NB4 (cell line): ENCODE measurements at regions not wholly inside any gene's neighbourhood (a gene's known extent, or its start where the extent isn't known, plus 50 kb on each side); places are given as distances from the start of the nearest gene placed in this dataset.

Experiments
- DNase-seq: peaks from one replicate; pipeline ENCODE4 v3.0.0; 2010; ENCODE audit warnings: low read depth
- H3K4me3 ChIP-seq: one replicate; pipeline ENCODE4 v1.5.1; 2011; ENCODE audit warnings: mild to moderate bottlenecking, low read depth, low read length, moderate library complexity
- MYC ChIP-seq: IDR thresholded peaks from 2 replicates; pipeline ENCODE4 v1.6.1; 2011; ENCODE audit warnings: low read depth, low read length
- POLR2A ChIP-seq: IDR thresholded peaks from 2 replicates; pipeline ENCODE4 v1.6.1; 2011; ENCODE audit warnings: mild to moderate bottlenecking; ENCODE audit not compliant: insufficient read length; ENCODE audit errors: extremely low read depth
- TF ChIP-seq, protein P1 (sequence below): IDR thresholded peaks from 2 replicates; pipeline ENCODE4 v1.6.1; 2011; ENCODE audit warnings: low read depth, low read length
- TF ChIP-seq, protein P2 (sequence below): IDR thresholded peaks from one replicate; pipeline ENCODE4 v1.5.1; 2012; ENCODE audit warnings: low read depth, low read length

DNA sequence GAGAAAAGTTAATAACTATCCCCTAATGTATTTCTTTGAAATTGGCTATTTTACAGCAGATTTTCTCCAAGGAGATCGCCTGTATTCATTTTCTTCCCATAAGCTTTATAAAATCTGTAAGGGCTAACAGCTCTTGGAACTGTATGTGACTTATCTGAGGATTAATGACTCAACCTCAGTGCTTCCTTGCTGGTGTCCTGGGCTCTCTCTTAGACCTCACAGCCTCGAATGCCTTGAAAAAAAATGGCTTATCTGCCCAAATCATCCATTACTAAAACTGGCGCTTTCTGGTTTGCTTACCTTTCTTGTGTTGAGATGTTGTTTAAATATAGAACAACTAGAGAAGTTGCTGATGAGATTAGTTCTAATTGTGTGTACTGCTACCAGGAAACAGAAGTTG lies 713.6 kb downstream of the SLC4A3 start:
- DNase-seq: no peak
- TF ChIP-seq MYC (no peak), POLR2A (no peak)
- TF ChIP-seq, protein P1, sequence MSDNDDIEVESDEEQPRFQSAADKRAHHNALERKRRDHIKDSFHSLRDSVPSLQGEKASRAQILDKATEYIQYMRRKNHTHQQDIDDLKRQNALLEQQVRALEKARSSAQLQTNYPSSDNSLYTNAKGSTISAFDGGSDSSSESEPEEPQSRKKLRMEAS: no peak
- TF ChIP-seq, protein P2, sequence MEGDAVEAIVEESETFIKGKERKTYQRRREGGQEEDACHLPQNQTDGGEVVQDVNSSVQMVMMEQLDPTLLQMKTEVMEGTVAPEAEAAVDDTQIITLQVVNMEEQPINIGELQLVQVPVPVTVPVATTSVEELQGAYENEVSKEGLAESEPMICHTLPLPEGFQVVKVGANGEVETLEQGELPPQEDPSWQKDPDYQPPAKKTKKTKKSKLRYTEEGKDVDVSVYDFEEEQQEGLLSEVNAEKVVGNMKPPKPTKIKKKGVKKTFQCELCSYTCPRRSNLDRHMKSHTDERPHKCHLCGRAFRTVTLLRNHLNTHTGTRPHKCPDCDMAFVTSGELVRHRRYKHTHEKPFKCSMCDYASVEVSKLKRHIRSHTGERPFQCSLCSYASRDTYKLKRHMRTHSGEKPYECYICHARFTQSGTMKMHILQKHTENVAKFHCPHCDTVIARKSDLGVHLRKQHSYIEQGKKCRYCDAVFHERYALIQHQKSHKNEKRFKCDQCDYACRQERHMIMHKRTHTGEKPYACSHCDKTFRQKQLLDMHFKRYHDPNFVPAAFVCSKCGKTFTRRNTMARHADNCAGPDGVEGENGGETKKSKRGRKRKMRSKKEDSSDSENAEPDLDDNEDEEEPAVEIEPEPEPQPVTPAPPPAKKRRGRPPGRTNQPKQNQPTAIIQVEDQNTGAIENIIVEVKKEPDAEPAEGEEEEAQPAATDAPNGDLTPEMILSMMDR: no peak
- H3K4me3 ChIP-seq: no peak overlapping the region

DNA sequence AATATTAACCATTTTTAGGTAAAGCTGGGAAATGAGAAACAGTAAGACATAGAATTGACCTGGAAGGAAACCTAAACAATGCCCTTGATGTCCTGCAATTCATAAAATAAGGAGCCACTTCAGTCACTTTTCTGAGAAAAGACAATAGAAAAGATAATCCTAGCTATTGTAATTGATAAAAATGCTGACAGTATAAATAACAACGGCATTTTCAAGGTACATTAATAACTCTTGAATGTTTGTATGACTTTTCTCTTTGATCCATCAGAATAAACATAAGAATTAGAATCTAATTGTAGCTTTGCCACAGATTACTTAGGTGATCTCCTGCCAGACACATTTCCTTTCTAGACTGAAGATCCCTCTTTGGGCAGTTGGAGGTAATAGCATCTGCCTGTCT lies 719.5 kb downstream of the SLC4A3 start:
- TF ChIP-seq, protein P1: no peak
- TF ChIP-seq MYC (no peak), POLR2A (no peak)
- TF ChIP-seq, protein P2: no peak
- DNase-seq: no peak
- no peak overlapping the region for H3K4me3 ChIP-seq

DNA sequence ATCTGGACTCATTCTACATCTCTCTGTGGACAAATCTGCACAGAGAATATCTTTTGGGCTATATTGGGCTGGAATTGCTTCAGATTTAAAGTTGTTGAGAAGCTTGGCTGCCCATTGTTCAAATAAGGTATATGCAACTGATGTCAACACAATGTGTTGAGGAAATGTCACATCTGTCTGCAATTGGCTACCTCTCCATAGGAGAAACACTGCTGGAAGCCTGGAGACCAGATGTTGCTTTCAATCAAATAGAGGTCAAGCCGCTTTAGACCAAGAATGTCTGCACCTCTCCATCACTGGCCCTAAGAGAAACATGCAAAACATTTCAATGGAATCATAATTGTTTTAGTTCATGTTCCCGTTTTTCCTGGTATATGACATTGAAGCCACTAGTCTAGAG lies 720.2 kb downstream of the SLC4A3 start:
- H3K4me3 ChIP-seq: no peak overlapping the region
- TF ChIP-seq POLR2A (no peak), MYC (no peak)
- TF ChIP-seq, protein P2: no peak
- TF ChIP-seq, protein P1: no peak
- no peak for DNase-seq

DNA sequence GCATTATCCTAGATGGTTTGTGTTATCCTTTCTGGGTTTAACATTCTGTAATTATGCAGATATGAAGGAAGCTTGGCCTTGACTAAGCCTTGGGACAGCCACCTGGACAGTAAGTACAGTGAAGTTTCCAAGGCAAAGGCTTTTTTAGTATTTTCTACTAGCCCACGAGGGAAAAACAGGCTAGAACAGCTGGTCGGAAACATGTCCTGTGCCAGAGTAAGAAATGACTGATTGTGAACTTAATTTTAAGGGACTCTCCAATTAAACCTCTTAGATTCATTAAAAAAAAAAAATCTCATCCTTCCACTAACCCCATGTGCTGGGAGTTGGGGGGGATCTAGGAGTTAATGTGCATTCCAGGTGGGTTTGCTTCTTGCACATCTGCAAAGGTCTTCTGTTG lies 720.8 kb downstream of the SLC4A3 start:
- DNase-seq: no peak
- TF ChIP-seq, protein P1: no peak
- TF ChIP-seq POLR2A (no peak), MYC (no peak)
- TF ChIP-seq, protein P2: no peak
- H3K4me3 ChIP-seq: no peak overlapping the region

DNA sequence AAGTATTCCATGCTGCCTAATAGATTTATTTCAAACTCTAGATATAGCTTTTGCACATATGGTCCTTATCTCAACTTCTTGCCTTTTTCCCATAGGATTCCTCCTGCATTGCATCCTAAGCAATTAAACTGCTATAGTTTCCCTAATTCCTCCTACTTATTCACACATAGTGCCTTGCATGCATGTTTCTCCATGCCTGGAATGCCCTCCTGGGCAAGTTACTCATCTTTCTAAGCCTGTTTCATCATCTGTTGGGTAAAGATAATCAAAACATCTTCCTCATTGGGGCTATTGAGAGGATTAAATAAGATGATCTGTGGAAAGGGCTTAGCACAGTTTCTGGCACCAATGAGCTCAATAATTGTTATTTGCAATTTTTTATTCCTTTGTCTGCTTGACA lies 726.5 kb downstream of the SLC4A3 start:
- no peak for DNase-seq
- no peak for TF ChIP-seq MYC
- TF ChIP-seq, protein P1: no peak
- no peak for TF ChIP-seq POLR2A
- TF ChIP-seq, protein P2: no peak
- no peak overlapping the region for H3K4me3 ChIP-seq

DNA sequence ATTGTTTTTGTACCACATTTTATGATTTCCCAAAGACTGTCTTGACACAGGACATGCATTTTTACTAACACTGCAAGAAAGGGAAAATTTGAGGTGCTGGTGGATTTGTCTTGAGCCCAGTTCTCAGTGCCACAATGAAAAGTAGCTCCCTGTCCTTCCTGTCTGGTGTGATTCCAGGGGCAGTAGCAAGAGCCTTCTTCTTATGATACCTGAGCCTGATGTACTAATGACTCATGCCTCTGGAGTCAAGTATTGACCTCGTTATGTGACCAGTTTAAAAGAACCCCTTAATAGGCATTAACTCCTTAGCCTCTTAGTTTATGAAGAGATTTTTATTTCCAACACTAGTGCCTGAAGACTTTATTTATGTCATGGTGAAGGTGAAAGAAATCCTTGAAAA lies 728.6 kb downstream of the SLC4A3 start:
- no peak for DNase-seq
- H3K4me3 ChIP-seq: no peak overlapping the region
- TF ChIP-seq POLR2A: no peak
- TF ChIP-seq, protein P1: no peak
- TF ChIP-seq, protein P2: no peak
- no peak for TF ChIP-seq MYC
